Spleen (tissue), 7 donors: ENCODE measurements at regions not wholly inside any gene's neighbourhood (a gene's known extent, or its start where the extent isn't known, plus 50 kb on each side); places are given as distances from the start of the nearest gene placed in this dataset.

Experiments used
- CTCF ChIP-seq, 11 experiments: fragments of 200-600 bp in 7 of 11; fragments of 450-650 bp in 4 of 11; sonication (generic) in 4 of 11; IDR thresholded peaks in 8 of 11; conservative IDR thresholded peaks in 3 of 11; 1 replicate in 7 of 11; 2 replicates in 4 of 11; pipeline versions ENCODE4 v1.4.0 to v1.8.0; 2016 to 2021; ENCODE audit warnings: antibody characterized with exemption in 11 of 11, inconsistent platforms in 4 of 11, mild to moderate bottlenecking in 1 of 11
- POLR2AphosphoS5 ChIP-seq, 3 donors: sonication (generic); formaldehyde crosslinking; IDR thresholded peaks; one replicate each; pipeline ENCODE4 v1.5.1; 2017; ENCODE audit warnings: antibody characterized with exemption in 3 of 3
- donor health status: DM: no; HTN: no; CAD: no; lungs with moderate emphysema.
- donor health status: DM: no; HTN: no; CAD: no.
- donor health status: DM: no; HTN: no; CAD: no.

- no peak for TF ChIP-seq POLR2AphosphoS5 (IDR thresholded peaks at IDR 0.05)
- TF ChIP-seq CTCF (IDR thresholded peaks at IDR 0.05 in 8 of 11, conservative IDR thresholded peaks at IDR 0.05 in 3 of 11) = no peak
Observed at GRCh38 chr1:201598973-201599372, 60.0 kb downstream of the NAV1 start.
